Panc1 (cell line): ENCODE measurements at regions not wholly inside any gene's neighbourhood (a gene's known extent, or its start where the extent isn't known, plus 50 kb on each side); places are given as distances from the start of the nearest gene placed in this dataset.

Source experiments
- ATAC-seq: fragments of 200-7000 bp; cut with Tn5 transposase; 2 replicates; pipeline ENCODE4 v1.9.1; 2020; ENCODE audit warnings: mild to moderate bottlenecking, moderate library complexity
- BruUV-seq: library from RNA; stranded (reverse); fragments of 400-500 nt; replicated peaks from 2 replicates; lab custom pipeline; 2021; lab: Mats Ljungman, UMichigan
- CTCF ChIA-PET: fragments of 300-600 bp; sonication (Branson Sonifier 250); formaldehyde crosslinking; loops from one replicate; lab custom pipeline; 2022; ENCODE audit warnings: antibody characterized with exemption; lab: Charles Lee
- POLR2A ChIA-PET: fragments of 300-600 bp; sonication (Branson Sonifier 250); formaldehyde crosslinking; loops from one replicate; lab custom pipeline; 2022; ENCODE audit warnings: antibody characterized with exemption; lab: Charles Lee
- DNase-seq: peaks from one replicate; pipeline ENCODE4 v3.0.0-alpha.2; 2010; ENCODE audit warnings: low read depth, low spot score
- H3K27ac ChIP-seq: 2 replicates; pipeline ENCODE4 v1.5.1; 2011; ENCODE audit warnings: mild to moderate bottlenecking, low read length, inconsistent platforms
- H3K27me3 ChIP-seq: fragments of 200-500 bp; sonication (Bioruptor generic); 2 replicates; pipeline ENCODE4 v1.6.0; 2014; ENCODE audit warnings: low read length, inconsistent platforms; ENCODE audit not compliant: control insufficient read depth, insufficient read depth
- H3K36me3 ChIP-seq: fragments of 200-500 bp; sonication (Bioruptor generic); 2 replicates; pipeline ENCODE4 v1.5.1; 2014; ENCODE audit warnings: inconsistent platforms, mild to moderate bottlenecking, low read length, moderate library complexity; ENCODE audit not compliant: control insufficient read depth, insufficient read depth
- H3K4me1 ChIP-seq: 2 replicates; pipeline ENCODE4 v1.5.1; 2011; ENCODE audit warnings: inconsistent platforms, mild to moderate bottlenecking, low read length, moderate library complexity; ENCODE audit not compliant: control insufficient read depth, insufficient read depth
- H3K4me3 ChIP-seq, 2 experiments: 2 replicates each; pipeline ENCODE4 v1.5.1; 2011 to 2012; ENCODE audit warnings: low read depth in 2 of 2, low read length in 2 of 2, mild to moderate bottlenecking in 2 of 2, inconsistent platforms in 1 of 2, moderate library complexity in 1 of 2
- H3K9me3 ChIP-seq: fragments of 200-500 bp; sonication (Bioruptor generic); 2 replicates; pipeline ENCODE4 v1.5.1; 2014; ENCODE audit warnings: low read depth, mild to moderate bottlenecking, inconsistent platforms, low read length, moderate library complexity; ENCODE audit not compliant: control insufficient read depth, insufficient read depth
- CTCF ChIP-seq: fragments of 450-650 bp; IDR thresholded peaks from 2 replicates; pipeline ENCODE4 v1.5.1; 2017; ENCODE audit warnings: mild to moderate bottlenecking
- POLR2AphosphoS5 ChIP-seq: IDR thresholded peaks from 2 replicates; pipeline ENCODE4 v1.6.1; 2012; ENCODE audit warnings: mild to moderate bottlenecking, low read depth, low read length, moderate library complexity
- REST ChIP-seq, 2 experiments: IDR thresholded peaks; 2 replicates each; pipeline ENCODE4 v1.6.1; 2011 to 2012; ENCODE audit warnings: low read depth in 2 of 2, control low read depth in 1 of 2, low read length in 1 of 2, mild to moderate bottlenecking in 1 of 2, moderate library complexity in 1 of 2; ENCODE audit not compliant: insufficient read depth in 1 of 2
- SIN3A ChIP-seq: IDR thresholded peaks from 2 replicates; pipeline ENCODE4 v1.6.1; 2012; ENCODE audit warnings: low read depth, mild to moderate bottlenecking, low read length, moderate library complexity, borderline replicate concordance; ENCODE audit not compliant: insufficient read depth
- TCF7L2 ChIP-seq: IDR thresholded peaks from 2 replicates; pipeline ENCODE4 v1.6.1; 2011; ENCODE audit warnings: mild to moderate bottlenecking, low read depth, low read length, inconsistent platforms
- in situ Hi-C: cut with HindIII; loops from 2 replicates; pipeline ENCODE4 v1.10.0; 2016; ENCODE audit warnings: low sequenced_read_pairs, low pct_unique_long_range_greater_than_20kb
- intact Hi-C: fragments of 100-400 bp; cut with micrococcal nuclease; formaldehyde crosslinking; loops from one replicate; pipeline ENCODE4 v1.10.0; 2022; ENCODE audit not compliant: unreplicated experiment

GRCh38 chr2:210928714-210929113 lies 372.3 kb downstream of the CPS1 start:
- ChIA-PET POLR2A (no interaction called here), CTCF (no interaction called here)
- intact Hi-C loops (no loop called here), in situ Hi-C loops (no loop called here)
- no TSS peak for BruUV-seq
- TF ChIP-seq CTCF (no peak), POLR2AphosphoS5 (no peak), REST (IDR thresholded peaks at IDR 0.05; ENCODE audit: insufficient read depth in 1 of 2, low read depth in 2 of 2, low read length in 1 of 2) (no peak), SIN3A (no peak), TCF7L2 (no peak)
- no peaks in the 10 kb centered on the region for H3K36me3 ChIP-seq
- DNase-seq (no peak), ATAC-seq (no peak)
- H3K9me3 ChIP-seq: no peaks in the 10 kb centered on the region
- no peaks in the 10 kb centered on the region for H3K4me1 ChIP-seq
- no peaks in the 10 kb centered on the region for H3K27me3 ChIP-seq
- no peak overlapping the region for H3K27ac ChIP-seq
- no peak overlapping the region for H3K4me3 ChIP-seq

- BruUV-seq: no TSS peak
- in situ Hi-C loops (no loop called here), intact Hi-C loops (no loop called here)
- TF ChIP-seq POLR2AphosphoS5 (no peak), TCF7L2 (no peak), SIN3A (no peak), CTCF (no peak), REST (IDR thresholded peaks at IDR 0.05; ENCODE audit: insufficient read depth in 1 of 2, low read depth in 2 of 2, low read length in 1 of 2) (no peak)
- CTCF ChIA-PET: no interaction called here
- no peaks in the 10 kb centered on the region for H3K4me1 ChIP-seq
- no peak overlapping the region for H3K27ac ChIP-seq
- H3K27me3 ChIP-seq: no peaks in the 10 kb centered on the region
- H3K9me3 ChIP-seq: no peaks in the 10 kb centered on the region
- no peaks in the 10 kb centered on the region for H3K36me3 ChIP-seq
- H3K4me3 ChIP-seq: no peak overlapping the region
- no peak for DNase-seq
- POLR2A ChIA-PET: no interaction called here
- no peak for ATAC-seq
Measured at GRCh38 chr2:210938228-210938627, 381.8 kb downstream of the CPS1 start.
